Stimulated activated CD8-positive, alpha-beta memory T cell treated with anti-CD3 and anti-CD28 coated beads, Interleukin-15, amount 100 ng/mL, for 1 hour (primary cell): ENCODE measurements at regions not wholly inside any gene's neighbourhood (a gene's known extent, or its start where the extent isn't known, plus 50 kb on each side); places are given as distances from the start of the nearest gene placed in this dataset.
"Not testable (repeated sequence)": the region's sequence is repeated elsewhere in the genome, so short reads cannot be mapped to it uniquely, and the experiment has no call there.

ENCODE experiments used
- DNase-seq: peaks from one replicate; pipeline ENCODE4 v3.0.0-alpha.2; 2020; ENCODE audit warnings: low read depth

DNA sequence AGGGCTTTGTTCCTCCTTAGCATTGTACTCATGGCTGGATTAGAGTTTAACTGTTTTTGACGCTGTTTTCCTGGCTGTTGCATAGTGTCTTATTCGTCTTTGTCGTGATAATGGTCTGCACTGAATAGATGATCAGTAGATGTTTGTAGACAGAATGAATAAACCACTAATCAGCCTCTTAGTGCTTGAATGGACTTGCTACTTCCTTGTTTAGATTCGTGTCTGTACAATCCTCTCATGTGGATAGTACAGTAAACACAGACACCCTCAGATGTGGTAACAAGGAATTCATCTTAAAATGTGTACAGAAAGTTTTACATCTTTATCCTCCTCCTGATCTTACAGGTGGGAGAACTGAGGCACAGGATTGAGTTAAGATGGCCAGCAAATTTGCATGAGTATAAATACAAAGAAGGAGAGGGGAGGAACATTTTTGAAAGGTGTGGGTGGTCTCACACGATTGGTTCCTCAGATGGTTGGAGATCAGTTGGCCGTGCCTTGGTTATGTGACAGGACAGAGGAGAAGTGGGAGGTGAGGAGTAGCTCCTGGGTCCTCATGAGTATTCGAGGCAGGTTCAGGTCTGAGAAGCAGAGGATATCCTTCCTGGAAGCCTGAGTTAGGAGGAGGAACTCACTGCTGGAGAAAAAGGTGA lies 196.0 kb downstream of the KLRB1 start:
- DNase-seq, result not testable (repeated sequence)

GRCh38 chr12:9407425-9407748 lies 199.2 kb upstream of the PZP start:
- DNase-seq, result not testable (repeated sequence)

GRCh38 chr12:9406564-9407424 lies 198.6 kb upstream of the PZP start:
- no peak for DNase-seq

- DNase-seq, result no peak
These were observed 197.8 kb upstream of the PZP start for GRCh38 chr12:9405886-9406563.

DNA sequence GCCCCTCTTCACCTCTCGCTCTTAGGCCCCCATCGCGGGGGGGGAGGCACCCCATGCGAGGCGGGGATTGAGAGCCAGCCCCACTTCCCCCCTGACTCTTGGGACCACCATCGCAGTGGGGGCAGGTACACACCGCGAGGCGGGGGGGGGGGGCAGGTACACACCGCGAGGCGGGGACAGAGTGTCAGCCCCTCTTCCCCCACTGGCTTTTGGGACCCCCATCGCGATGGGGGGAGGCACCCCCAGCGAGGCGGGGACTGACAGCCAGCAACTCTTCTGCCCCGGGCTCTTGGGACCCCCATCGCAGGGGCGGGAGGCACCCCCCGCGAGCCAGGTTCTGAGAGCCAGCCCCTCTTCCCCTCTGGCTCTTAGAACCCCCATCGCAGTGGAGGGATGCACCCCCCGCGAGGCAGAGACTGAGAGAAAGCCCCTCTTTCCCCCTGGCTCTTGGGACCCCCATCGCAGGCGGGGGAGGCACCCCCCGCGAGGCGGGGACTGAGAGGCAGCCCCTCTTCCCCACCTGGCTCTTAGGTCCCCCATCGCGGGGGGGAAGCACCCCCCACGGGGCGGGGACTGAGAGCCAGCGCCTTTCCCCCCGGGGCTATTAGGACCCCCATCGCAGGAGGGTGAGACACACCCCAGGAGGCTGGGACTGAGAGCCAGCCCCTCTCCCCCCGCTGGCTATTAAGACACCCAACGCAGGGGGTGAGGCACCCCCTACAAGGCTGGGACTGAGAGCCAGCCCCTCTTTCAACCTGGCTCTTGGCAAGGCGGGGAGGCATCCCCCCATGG lies 196.5 kb upstream of the PZP start:
- DNase-seq, result no peak

GRCh38 chr12:9404031-9404430 lies 195.8 kb upstream of the PZP start:
- no peak for DNase-seq

- not testable (repeated sequence) for DNase-seq
These were observed 194.3 kb upstream of the PZP start for GRCh38 chr12:9402432-9403040.

- DNase-seq, result not testable (repeated sequence)
These were observed 188.2 kb upstream of the PZP start for GRCh38 chr12:9396367-9396766.

GRCh38 chr12:9395220-9395619 lies 187.0 kb upstream of the PZP start:
- not testable (repeated sequence) for DNase-seq

- DNase-seq, result no peak
These were observed 184.6 kb upstream of the PZP start for GRCh38 chr12:9392842-9393241.

DNA sequence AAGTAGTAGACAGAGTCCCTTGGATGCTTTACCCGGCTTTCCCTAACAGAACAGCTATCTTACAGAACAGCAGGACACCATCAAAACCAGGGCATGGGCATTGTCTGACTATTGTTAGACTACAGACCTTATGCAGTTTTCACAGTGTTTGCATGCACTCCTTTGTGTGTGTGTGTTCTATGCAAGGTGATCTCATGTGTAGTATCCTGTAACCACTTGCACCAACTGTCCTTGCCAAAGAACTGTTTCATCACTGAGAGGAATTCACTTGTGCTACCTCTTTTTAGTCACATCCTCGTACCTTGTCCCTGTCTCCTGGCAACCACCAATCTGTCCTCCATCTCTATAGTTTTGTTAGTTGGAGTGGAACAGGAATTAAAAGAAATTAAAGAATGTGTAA lies 183.6 kb upstream of the PZP start:
- no peak for DNase-seq

DNA sequence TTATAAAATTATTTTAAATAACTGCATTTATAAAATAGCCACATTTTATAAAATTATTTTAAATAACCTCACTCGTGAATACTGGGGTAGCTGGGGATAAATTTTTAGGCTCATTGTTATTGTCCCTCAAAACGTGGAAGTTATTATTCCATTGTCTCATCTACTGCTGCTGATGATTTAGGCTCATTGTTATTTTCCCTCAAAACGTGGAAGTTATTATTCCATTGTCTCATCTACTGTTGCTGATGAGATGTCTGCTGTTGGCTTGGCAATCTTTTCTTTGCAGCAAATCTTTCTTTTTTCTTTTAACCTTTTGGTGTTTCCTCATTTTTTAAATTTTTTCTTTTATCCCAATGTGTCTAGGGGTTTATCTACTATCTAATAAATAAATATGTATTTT lies 182.6 kb upstream of the PZP start:
- no peak for DNase-seq

DNA sequence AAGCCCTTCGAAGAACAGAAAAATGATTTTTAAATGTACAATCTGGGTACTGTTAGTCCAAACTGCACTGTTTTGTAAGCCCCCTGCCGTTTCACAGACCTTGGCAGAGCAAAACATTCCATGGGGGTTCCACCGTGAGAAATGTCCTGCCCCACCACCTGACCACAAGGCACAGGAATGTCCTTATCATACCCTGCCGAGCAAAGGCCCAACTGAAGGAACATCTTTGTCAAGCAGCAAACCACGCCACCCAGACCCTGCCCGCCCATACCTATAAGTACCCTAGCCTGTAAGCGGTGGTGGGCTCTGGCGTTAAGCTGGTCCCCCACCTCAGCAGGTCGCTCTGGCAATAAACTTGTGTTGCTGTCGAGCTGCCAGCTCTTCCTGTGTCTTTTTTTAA lies 181.6 kb upstream of the PZP start:
- no peak for DNase-seq

GRCh38 chr12:9388379-9388778 lies 180.2 kb upstream of the PZP start:
- DNase-seq, result no peak

GRCh38 chr12:9387450-9387849 lies 179.3 kb upstream of the PZP start:
- no peak for DNase-seq

GRCh38 chr12:9383585-9383984 lies 175.4 kb upstream of the PZP start:
- DNase-seq, result no peak

- no peak for DNase-seq
These were observed 173.4 kb upstream of the PZP start for GRCh38 chr12:9381619-9382018.

GRCh38 chr12:9380650-9381049 lies 172.5 kb upstream of the PZP start:
- DNase-seq, result no peak

- no peak for DNase-seq
These were observed 171.0 kb upstream of the PZP start for GRCh38 chr12:9379023-9379742.

DNA sequence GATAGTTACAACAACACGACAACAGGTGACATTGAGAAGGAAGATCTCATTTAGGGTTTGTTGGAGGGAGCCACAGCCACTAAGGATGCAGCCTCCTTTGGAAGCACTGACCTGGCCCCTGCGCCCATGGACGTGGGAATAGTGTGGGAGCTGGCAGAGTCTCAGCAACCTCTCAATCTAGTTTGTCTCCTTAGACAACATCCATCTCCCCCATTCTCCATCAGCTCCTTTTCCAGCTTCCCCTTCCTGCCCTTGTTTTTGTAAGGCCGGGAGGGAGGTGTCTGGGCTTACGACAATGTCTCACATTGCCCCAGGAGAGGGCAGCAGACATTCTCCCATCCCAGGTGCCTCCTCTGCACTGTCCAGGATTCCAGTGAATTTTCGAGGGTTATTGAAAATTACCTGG lies 170.2 kb upstream of the PZP start:
- DNase-seq, result no peak

DNA sequence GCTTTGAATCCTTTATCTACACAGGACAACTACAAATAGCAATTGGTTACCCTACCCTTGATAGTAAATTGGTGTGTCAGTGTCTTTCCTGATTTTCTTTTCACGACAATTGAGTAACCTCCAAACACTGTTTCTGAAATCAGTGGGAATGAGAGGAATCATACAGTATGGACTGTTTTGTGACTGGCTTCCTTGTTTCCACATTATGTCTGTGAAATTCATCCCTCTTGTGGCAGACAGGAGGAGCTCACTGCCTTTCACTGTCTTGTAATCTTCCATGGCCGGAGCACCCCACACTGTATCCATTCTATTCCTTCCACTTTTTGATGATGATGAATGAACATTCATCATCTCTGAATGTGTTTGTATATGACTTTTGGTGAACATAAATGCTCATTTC lies 164.0 kb upstream of the PZP start:
- no peak for DNase-seq
